Keratinocyte (primary cell): ENCODE measurements at regions not wholly inside any gene's neighbourhood (a gene's known extent, or its start where the extent isn't known, plus 50 kb on each side); places are given as distances from the start of the nearest gene placed in this dataset.

Source experiments
- DNase-seq: peaks from one replicate; pipeline ENCODE4 v3.0.0-alpha.2; 2011; ENCODE audit warnings: low read depth, missing footprints, low spot score
- FAIRE-seq: peaks from 2 replicates; lab custom pipeline; 2011; peaks lifted over from hg19 to GRCh38; lab: Jason Lieb, UNC
- H2AFZ ChIP-seq: 2 replicates; pipeline ENCODE4 v1.6.0; 2012; ENCODE audit warnings: low read length, control low read depth, inconsistent platforms; ENCODE audit not compliant: control insufficient read depth
- H3K27ac ChIP-seq: 2 replicates; pipeline ENCODE4 v1.5.1; 2011; ENCODE audit warnings: low read length; ENCODE audit not compliant: control insufficient read depth, insufficient read depth
- H3K27me3 ChIP-seq: 3 replicates; pipeline ENCODE4 v1.6.0; 2011; ENCODE audit warnings: low read length; ENCODE audit not compliant: control insufficient read depth, insufficient read depth; ENCODE audit errors: extremely low read depth
- H3K36me3 ChIP-seq, 2 experiments: 2 replicates in 1 of 2; 3 replicates in 1 of 2; pipeline ENCODE4 v1.5.1; 2011; ENCODE audit warnings: low read length in 2 of 2, mild to moderate bottlenecking in 1 of 2; ENCODE audit not compliant: control insufficient read depth in 2 of 2, insufficient read depth in 2 of 2; ENCODE audit errors: extremely low read depth in 1 of 2
- H3K4me1 ChIP-seq: 3 replicates; pipeline ENCODE4 v1.5.1; 2011; ENCODE audit warnings: low read length; ENCODE audit not compliant: control insufficient read depth, insufficient read depth; ENCODE audit errors: extremely low read depth
- H3K4me2 ChIP-seq: 3 replicates; pipeline ENCODE4 v1.6.0; 2011; ENCODE audit warnings: low read depth, low read length; ENCODE audit not compliant: control insufficient read depth, insufficient read depth; ENCODE audit errors: extremely low read depth
- H3K4me3 ChIP-seq, 3 experiments: fragments of 200-600 bp in 1 of 3; sonication (generic) in 1 of 3; 2 replicates in 2 of 3; 3 replicates in 1 of 3; pipeline ENCODE4 v1.5.1; 2011 to 2016; ENCODE audit warnings: low read length in 3 of 3, mild to moderate bottlenecking in 3 of 3, control low read depth in 2 of 3, inconsistent platforms in 1 of 3, low read depth in 1 of 3, mixed read lengths in 1 of 3, mixed run types in 1 of 3, moderate library complexity in 1 of 3; ENCODE audit not compliant: control insufficient read depth in 2 of 3, insufficient read depth in 2 of 3; ENCODE audit errors: extremely low read depth in 1 of 3
- H3K79me2 ChIP-seq: 2 replicates; pipeline ENCODE4 v1.6.0; 2012; ENCODE audit warnings: low read length; ENCODE audit not compliant: control insufficient read depth, insufficient read depth
- H3K9ac ChIP-seq: 3 replicates; pipeline ENCODE4 v1.6.0; 2011; ENCODE audit warnings: low read length; ENCODE audit not compliant: control insufficient read depth, insufficient read depth; ENCODE audit errors: extremely low read depth
- H3K9me1 ChIP-seq: 3 replicates; pipeline ENCODE4 v1.6.0; 2011; ENCODE audit warnings: low read length; ENCODE audit not compliant: control insufficient read depth, insufficient read depth; ENCODE audit errors: extremely low read depth
- H3K9me3 ChIP-seq: 2 replicates; pipeline ENCODE4 v1.5.1; 2012; ENCODE audit warnings: low read depth, low read length; ENCODE audit not compliant: control insufficient read depth
- H4K20me1 ChIP-seq: 3 replicates; pipeline ENCODE4 v1.6.0; 2011; ENCODE audit warnings: low read length; ENCODE audit not compliant: control insufficient read depth, insufficient read depth; ENCODE audit errors: extremely low read depth
- CTCF ChIP-seq, 3 experiments: IDR thresholded peaks in 1 of 3; conservative IDR thresholded peaks in 1 of 3; optimal IDR thresholded peaks in 1 of 3; 2 replicates in 2 of 3; 3 replicates in 1 of 3; pipeline versions ENCODE3 to v1.5.1; 2011; ENCODE audit warnings: low read length in 3 of 3, mild to moderate bottlenecking in 3 of 3, moderate library complexity in 2 of 3, control low read depth in 1 of 3, inconsistent platforms in 1 of 3; ENCODE audit not compliant: insufficient read depth in 2 of 3; ENCODE audit errors: extremely low read depth in 1 of 3
- EZH2 ChIP-seq: IDR thresholded peaks from one replicate; pipeline ENCODE4 v1.6.1; 2012; ENCODE audit warnings: inconsistent platforms, mild to moderate bottlenecking, low read length, moderate library complexity
- dilution Hi-C: fragments of 300-500 bp; cut with MboI; formaldehyde crosslinking; loops from one replicate; pipeline ENCODE4 v1.7.0; 2020; ENCODE audit warnings: low sequenced_read_pairs; ENCODE audit not compliant: extremely low pct_ligation_motif_present

GRCh38 chr5:122257000-122257399 lies 55.0 kb upstream of the SNCAIP start:
- Histone ChIP-seq H3K4me3 (no peak overlapping the region), H3K79me2 (no peaks in the 10 kb centered on the region), H3K4me2 (no peak overlapping the region), H3K36me3 (no peaks in the 10 kb centered on the region), H3K27ac (no peak overlapping the region), H3K27me3 (no peaks in the 10 kb centered on the region), H2AFZ (no peak overlapping the region), H3K9me3 (no peaks in the 10 kb centered on the region), H3K9ac (no peak overlapping the region), H3K4me1 (peaks cover 23% of the 10 kb centered on the region), H4K20me1 (no peaks in the 10 kb centered on the region), H3K9me1 (no peaks in the 10 kb centered on the region)
- dilution Hi-C loops, result no loop called here
- DNase-seq, result no peak
- no peak for FAIRE-seq
- no peak for TF ChIP-seq CTCF (optimal IDR thresholded peaks at IDR 0.05 in 1 of 3, IDR thresholded peaks at IDR 0.05 in 1 of 3, conservative IDR thresholded peaks at IDR 0.05 in 1 of 3; ENCODE audit: extremely low read depth in 1 of 3, insufficient read depth in 2 of 3, low read length in 3 of 3)
- no peak for TF ChIP-seq EZH2

GRCh38 chr5:122258241-122258640 lies 53.8 kb upstream of the SNCAIP start:
- TF ChIP-seq CTCF (optimal IDR thresholded peaks at IDR 0.05 in 1 of 3, IDR thresholded peaks at IDR 0.05 in 1 of 3, conservative IDR thresholded peaks at IDR 0.05 in 1 of 3; ENCODE audit: extremely low read depth in 1 of 3, insufficient read depth in 2 of 3, low read length in 3 of 3), result no peak
- no peak for TF ChIP-seq EZH2
- Histone ChIP-seq H3K9me1 (no peaks in the 10 kb centered on the region), H3K79me2 (no peaks in the 10 kb centered on the region), H3K27me3 (no peaks in the 10 kb centered on the region), H3K9ac (no peak overlapping the region), H3K4me1 (peaks cover 23% of the 10 kb centered on the region), H3K36me3 (no peaks in the 10 kb centered on the region), H4K20me1 (no peaks in the 10 kb centered on the region), H3K4me3 (no peak overlapping the region), H3K4me2 (peak overlapping the region; percentile 30), H3K9me3 (no peaks in the 10 kb centered on the region), H3K27ac (no peak overlapping the region), H2AFZ (no peak overlapping the region)
- DNase-seq (peak; percentile 52), FAIRE-seq (peak; percentile 32)
- dilution Hi-C loops, result no loop called here
